GM19099 (cell line): ENCODE measurements at regions not wholly inside any gene's neighbourhood (a gene's known extent, or its start where the extent isn't known, plus 50 kb on each side); places are given as distances from the start of the nearest gene placed in this dataset.

Experiments
- POLR2A ChIP-seq: IDR thresholded peaks from 3 replicates; pipeline ENCODE4 v1.6.1; 2011; ENCODE audit warnings: low read depth; ENCODE audit not compliant: insufficient read length; ENCODE audit errors: extremely low read depth

GRCh38 chr12:92334552-92334951 is 188.9 kb upstream of the BTG1 start:
- TF ChIP-seq POLR2A = no peak

- no peak for TF ChIP-seq POLR2A
These were observed 186.9 kb upstream of the BTG1 start for GRCh38 chr12:92332552-92332951.

DNA sequence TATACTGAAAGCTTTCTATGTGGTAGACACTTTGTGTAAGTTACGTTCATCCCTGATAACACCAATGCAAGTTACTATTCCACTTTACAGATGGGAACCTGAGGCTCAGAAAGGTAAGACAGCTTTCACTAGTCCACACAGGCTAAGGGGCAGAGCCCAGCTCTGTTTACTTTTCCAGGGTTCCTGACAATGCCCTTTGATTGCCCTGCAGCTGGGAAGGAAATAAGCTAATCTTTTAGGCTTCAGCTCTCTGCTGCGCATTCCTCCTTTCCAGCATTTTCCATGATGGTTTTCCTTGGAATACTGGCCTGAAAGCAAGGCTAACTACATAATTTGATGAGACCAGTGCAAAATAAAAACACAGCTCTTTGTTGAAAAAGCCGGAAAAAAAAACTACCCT is 185.7 kb upstream of the BTG1 start:
- no peak for TF ChIP-seq POLR2A

GRCh38 chr12:92330654-92331053 is 185.0 kb upstream of the BTG1 start:
- no peak for TF ChIP-seq POLR2A

GRCh38 chr12:92326877-92327276 is 181.2 kb upstream of the BTG1 start:
- no peak for TF ChIP-seq POLR2A

- TF ChIP-seq POLR2A = no peak
These were observed 179.3 kb upstream of the BTG1 start for GRCh38 chr12:92324849-92325500.

GRCh38 chr12:92312463-92312964 is 166.9 kb upstream of the BTG1 start:
- no peak for TF ChIP-seq POLR2A

- TF ChIP-seq POLR2A = no peak
These were observed 158.9 kb upstream of the BTG1 start for GRCh38 chr12:92304371-92305055.

- TF ChIP-seq POLR2A = no peak
These were observed 156.6 kb upstream of the BTG1 start for GRCh38 chr12:92302041-92302829.

DNA sequence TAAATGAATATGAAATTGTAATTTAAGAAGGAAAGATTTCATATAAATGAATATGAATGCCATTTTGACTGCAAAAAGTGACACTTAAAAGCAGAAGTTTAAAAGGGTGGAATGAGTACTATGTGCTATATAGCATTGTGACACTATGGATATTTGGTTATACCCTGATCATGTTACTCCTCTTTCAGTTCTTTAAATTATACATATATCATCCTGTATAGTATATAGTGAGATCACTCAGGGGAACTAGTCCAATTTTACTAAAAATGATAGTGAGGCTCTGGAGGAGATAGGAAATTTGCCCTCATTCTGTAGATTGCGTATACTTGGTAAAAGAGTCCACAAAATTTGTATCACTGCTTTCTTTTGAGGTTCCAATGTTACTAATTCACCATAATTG is 155.7 kb upstream of the BTG1 start:
- no peak for TF ChIP-seq POLR2A

GRCh38 chr12:92300777-92301176 is 155.1 kb upstream of the BTG1 start:
- no peak for TF ChIP-seq POLR2A

GRCh38 chr12:92299744-92300143 is 154.1 kb upstream of the BTG1 start:
- TF ChIP-seq POLR2A = no peak

- TF ChIP-seq POLR2A = no peak
These were observed 153.7 kb upstream of the BTG1 start for GRCh38 chr12:92299344-92299743.

- TF ChIP-seq POLR2A = no peak
These were observed 152.5 kb upstream of the BTG1 start for GRCh38 chr12:92297932-92298696.

- TF ChIP-seq POLR2A = no peak
These were observed 151.8 kb upstream of the BTG1 start for GRCh38 chr12:92297405-92297804.
